Ovary (tissue), 7 donors: ENCODE measurements at regions not wholly inside any gene's neighbourhood (a gene's known extent, or its start where the extent isn't known, plus 50 kb on each side); places are given as distances from the start of the nearest gene placed in this dataset.

Experiments used
- DNase-seq, 5 donors: peaks; one replicate each; pipeline ENCODE4 v3.0.0-alpha.2; 2019 to 2020
- H3K27ac ChIP-seq, 2 donors: fragments of 200-600 bp; one replicate each; pipeline versions ENCODE4 v1.5.1 to v1.8.0; 2019 to 2022
- H3K27me3 ChIP-seq: fragments of 200-600 bp; one replicate; pipeline ENCODE4 v1.8.0; 2022
- H3K36me3 ChIP-seq: fragments of 200-600 bp; sonication (generic); one replicate; pipeline ENCODE4 v1.5.1; 2019
- H3K4me1 ChIP-seq: one replicate; pipeline ENCODE4 v1.8.1; 2013; ENCODE audit warnings: mild to moderate bottlenecking, moderate library complexity; ENCODE audit not compliant: insufficient read depth
- H3K4me3 ChIP-seq: fragments of 200-600 bp; sonication (generic); one replicate; pipeline ENCODE4 v1.5.1; 2017
- H3K9me3 ChIP-seq, 2 donors: fragments of 200-600 bp in 1 of 2; sonication (generic) in 1 of 2; one replicate each; pipeline versions ENCODE4 v1.5.1 to v1.8.1; 2013 to 2019; ENCODE audit warnings: mild to moderate bottlenecking in 1 of 2, moderate library complexity in 1 of 2
- EP300 ChIP-seq: sonication (generic); formaldehyde crosslinking; IDR thresholded peaks from one replicate; pipeline ENCODE4 v1.6.1; 2017; ENCODE audit warnings: antibody characterized with exemption
- POLR2A ChIP-seq: fragments of 450-650 bp; IDR thresholded peaks from one replicate; pipeline ENCODE4 v1.6.1; 2017; ENCODE audit warnings: antibody characterized with exemption, mild to moderate bottlenecking, moderate library complexity
- WGBS, 3 donors: extraction: QIAGEN DNeasy Blood & Tissue Kit in 1 of 3; methylation state at CpG; one replicate each; pipeline versions ENCODE4 v1.1.5 to v1.1.7; 2013 to 2017; 5-methylcytosine and 5-hydroxymethylcytosine counted together
- intact Hi-C, 4 donors: fragments of 100-400 bp; cut with DNase I; formaldehyde crosslinking; loops; one replicate each; pipeline versions ENCODE4 v1.11.0 to v1.15.1; 2022 to 2023
- TF ChIP-seq, protein P1 (sequence below), 3 donors: fragments of 450-650 bp in 2 of 3; fragments of 200-600 bp in 1 of 3; IDR thresholded peaks; one replicate each; pipeline versions ENCODE4 v1.5.1 to v1.8.0; 2016 to 2022; ENCODE audit warnings: antibody characterized with exemption in 3 of 3, mild to moderate bottlenecking in 1 of 3
- donor health status: DM: no; HTN: no; CAD: no; lungs with moderate emphysema.
- donor health status: DM: no; HTN: no; CAD: no.
- donor health status: Bipolar disorder and iron deficiency.
- donor health status: DM: no; HTN: no; CAD: no.
- donor health status: DM: yes; HTN: yes; CAD: no.

DNA sequence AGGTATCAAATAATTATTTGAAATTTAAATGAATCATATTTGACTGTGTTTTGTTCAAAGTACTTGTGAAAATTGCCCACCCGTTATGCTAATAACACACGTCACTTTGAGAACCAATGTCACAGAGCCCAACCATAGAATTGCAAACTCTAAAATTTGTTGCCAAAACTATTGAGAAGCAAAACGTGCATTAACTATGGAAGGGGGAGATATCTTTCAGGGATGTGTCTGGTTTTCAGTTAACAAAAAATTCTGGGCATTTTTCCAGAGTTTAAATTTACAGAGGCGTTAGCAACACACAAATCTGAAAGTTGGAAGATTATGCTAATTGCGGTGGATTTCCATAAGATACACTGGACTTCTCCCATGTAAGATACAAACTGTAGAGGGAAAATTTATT, 371.8 kb upstream of the E2F7 start:
- no peaks in the 10 kb centered on the region for H3K27me3 ChIP-seq
- peaks cover 7% of the 10 kb centered on the region for H3K4me1 ChIP-seq
- H3K4me3 ChIP-seq, result no peak overlapping the region
- H3K36me3 ChIP-seq, result no peaks in the 10 kb centered on the region
- H3K27ac ChIP-seq, result no peak overlapping the region
- no peak for DNase-seq
- TF ChIP-seq, protein P1, sequence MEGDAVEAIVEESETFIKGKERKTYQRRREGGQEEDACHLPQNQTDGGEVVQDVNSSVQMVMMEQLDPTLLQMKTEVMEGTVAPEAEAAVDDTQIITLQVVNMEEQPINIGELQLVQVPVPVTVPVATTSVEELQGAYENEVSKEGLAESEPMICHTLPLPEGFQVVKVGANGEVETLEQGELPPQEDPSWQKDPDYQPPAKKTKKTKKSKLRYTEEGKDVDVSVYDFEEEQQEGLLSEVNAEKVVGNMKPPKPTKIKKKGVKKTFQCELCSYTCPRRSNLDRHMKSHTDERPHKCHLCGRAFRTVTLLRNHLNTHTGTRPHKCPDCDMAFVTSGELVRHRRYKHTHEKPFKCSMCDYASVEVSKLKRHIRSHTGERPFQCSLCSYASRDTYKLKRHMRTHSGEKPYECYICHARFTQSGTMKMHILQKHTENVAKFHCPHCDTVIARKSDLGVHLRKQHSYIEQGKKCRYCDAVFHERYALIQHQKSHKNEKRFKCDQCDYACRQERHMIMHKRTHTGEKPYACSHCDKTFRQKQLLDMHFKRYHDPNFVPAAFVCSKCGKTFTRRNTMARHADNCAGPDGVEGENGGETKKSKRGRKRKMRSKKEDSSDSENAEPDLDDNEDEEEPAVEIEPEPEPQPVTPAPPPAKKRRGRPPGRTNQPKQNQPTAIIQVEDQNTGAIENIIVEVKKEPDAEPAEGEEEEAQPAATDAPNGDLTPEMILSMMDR (IDR thresholded peaks at IDR 0.05), result no peak
- TF ChIP-seq EP300 (no peak), POLR2A (no peak)
- H3K9me3 ChIP-seq, result no peaks in the 10 kb centered on the region
- 60 to 66% (median 64%) methylated on average over 5 of the region's 5 CpGs for WGBS, 3 donors
- intact Hi-C loops, result no loop called here

DNA sequence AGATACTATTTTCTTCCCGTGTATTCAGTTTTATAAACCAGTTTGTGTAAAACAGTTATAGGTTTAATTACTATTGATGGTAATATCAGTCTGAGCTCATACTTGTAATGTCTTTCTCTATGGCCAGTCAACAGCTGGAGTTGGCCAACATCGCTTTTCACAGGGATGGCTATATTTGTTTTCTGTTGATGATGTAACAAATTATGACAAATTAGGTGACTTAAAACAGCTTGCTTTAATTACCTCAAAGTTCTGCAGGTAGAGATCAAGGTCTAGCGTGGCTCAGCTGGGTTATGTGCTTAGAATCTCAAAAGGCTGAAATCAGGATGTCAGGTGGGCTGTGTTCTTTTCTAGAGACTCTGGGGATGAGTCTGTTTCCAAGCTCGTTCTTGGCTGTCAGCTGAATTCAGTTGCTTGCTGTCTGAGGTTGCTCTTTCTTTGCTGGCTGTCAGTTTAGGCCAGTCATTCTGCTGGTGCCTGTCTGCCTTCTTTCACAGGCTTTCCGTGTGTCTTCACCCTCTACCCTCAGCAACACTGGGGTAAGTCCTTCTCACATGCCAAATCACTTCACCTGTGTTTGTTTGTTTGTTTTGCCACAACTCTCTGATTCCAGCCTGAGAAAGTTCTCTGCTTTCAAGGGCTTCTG, 370.2 kb upstream of the E2F7 start:
- H3K36me3 ChIP-seq, result no peaks in the 10 kb centered on the region
- no peaks in the 10 kb centered on the region for H3K27me3 ChIP-seq
- peaks cover 9% of the 10 kb centered on the region for H3K4me1 ChIP-seq
- no peaks in the 10 kb centered on the region for H3K9me3 ChIP-seq
- intact Hi-C loops, result no loop called here
- TF ChIP-seq EP300 (no peak), POLR2A (no peak)
- 79 to 88% (median 87%) methylated on average over 5 of the region's 5 CpGs for WGBS, 3 donors
- DNase-seq, result no peak
- H3K4me3 ChIP-seq, result no peak overlapping the region
- H3K27ac ChIP-seq, result no peak overlapping the region

DNA sequence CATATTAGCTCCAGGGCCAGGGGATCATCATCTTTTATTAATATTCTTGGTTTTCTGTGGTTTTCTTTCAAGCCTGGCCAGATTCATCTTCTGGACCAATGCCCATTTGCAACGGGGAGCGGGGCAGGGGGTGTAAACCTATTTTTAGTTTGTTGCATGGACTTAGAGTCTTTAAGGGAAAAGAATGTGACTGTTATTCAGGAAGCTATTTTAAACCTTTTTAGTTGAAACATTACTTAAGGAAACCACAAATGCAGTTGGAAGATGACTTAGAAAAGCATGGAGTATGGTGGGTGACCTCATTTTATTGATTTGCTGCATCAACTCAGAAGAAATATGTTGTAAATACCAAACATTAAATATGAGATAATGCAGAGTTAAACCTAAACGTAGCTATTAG, 368.4 kb upstream of the E2F7 start:
- Histone ChIP-seq H3K36me3 (no peaks in the 10 kb centered on the region), H3K4me1 (peaks cover 7% of the 10 kb centered on the region), H3K4me3 (no peak overlapping the region), H3K9me3 (no peaks in the 10 kb centered on the region), H3K27ac (no peak overlapping the region), H3K27me3 (no peaks in the 10 kb centered on the region)
- no peak for TF ChIP-seq POLR2A
- TF ChIP-seq, protein P1 (IDR thresholded peaks at IDR 0.05), result no peak
- TF ChIP-seq EP300, result no peak
- DNase-seq, result no peak
- WGBS, 3 donors, result 19 to 27% (median 20%) methylated on average over 3 of the region's 3 CpGs
- intact Hi-C loops, result no loop called here

DNA sequence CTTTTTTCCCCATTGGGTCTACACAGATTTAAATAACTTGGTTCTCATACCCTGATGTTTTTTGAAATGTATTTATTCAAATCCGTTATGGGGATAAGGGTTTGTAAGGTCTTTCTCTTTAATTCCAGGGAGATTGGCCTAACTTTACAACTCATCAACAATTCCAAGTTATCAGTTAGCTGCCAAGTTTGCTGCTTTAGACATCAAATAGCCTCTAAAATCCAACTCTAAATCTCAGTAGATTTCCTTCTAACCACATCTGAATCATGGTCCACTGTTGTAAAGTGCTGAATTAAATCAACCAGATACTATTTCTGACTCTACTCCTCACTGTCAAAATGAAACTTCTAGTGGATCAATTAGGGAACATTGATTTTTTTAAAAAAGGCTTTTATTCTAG, 364.1 kb upstream of the E2F7 start:
- Histone ChIP-seq H3K4me3 (no peak overlapping the region), H3K27ac (no peak overlapping the region), H3K4me1 (peaks cover 5% of the 10 kb centered on the region), H3K27me3 (no peaks in the 10 kb centered on the region), H3K36me3 (no peaks in the 10 kb centered on the region), H3K9me3 (no peaks in the 10 kb centered on the region)
- DNase-seq, result no peak
- 53 to 70% (median 55%) methylated on average over 1 of the region's 1 CpG for WGBS, 3 donors
- intact Hi-C loops, result no loop called here
- TF ChIP-seq, protein P1 (IDR thresholded peaks at IDR 0.05), result no peak
- TF ChIP-seq EP300 (no peak), POLR2A (no peak)

DNA sequence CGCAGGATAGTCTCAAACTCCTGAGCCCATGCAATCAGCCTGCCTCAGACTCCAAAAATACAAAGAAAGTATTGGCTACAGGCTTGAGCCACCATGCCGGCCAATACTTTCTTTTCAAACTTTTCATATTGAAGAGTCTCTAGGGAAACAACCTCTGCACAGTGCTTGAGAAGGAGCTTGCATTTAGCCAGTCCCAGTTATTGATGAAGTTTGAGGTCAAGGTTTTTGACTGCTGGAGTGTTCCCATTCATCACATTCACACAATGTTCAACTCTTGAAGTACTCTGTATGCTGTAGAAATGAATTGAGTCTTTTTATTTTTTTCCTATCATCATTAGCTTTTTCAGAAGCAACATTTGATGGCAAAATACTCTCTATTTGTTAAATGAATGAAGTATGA, 355.8 kb upstream of the E2F7 start:
- DNase-seq, result no peak
- no peak for TF ChIP-seq POLR2A
- TF ChIP-seq, protein P1 (IDR thresholded peaks at IDR 0.05), result no peak
- TF ChIP-seq EP300, result no peak
- H3K36me3 ChIP-seq, result no peaks in the 10 kb centered on the region
- no peak overlapping the region for H3K4me3 ChIP-seq
- H3K27me3 ChIP-seq, result no peaks in the 10 kb centered on the region
- no peaks in the 10 kb centered on the region for H3K4me1 ChIP-seq
- H3K9me3 ChIP-seq, result no peaks in the 10 kb centered on the region
- H3K27ac ChIP-seq, result no peak overlapping the region
- WGBS, 3 donors, result 89 to 94% (median 90%) methylated on average over 2 of the region's 2 CpGs
- intact Hi-C loops, result no loop called here
